ENCODE measurements at regions not wholly inside any gene's neighbourhood (a gene's known extent, or its start where the extent isn't known, plus 50 kb on each side); places are given as distances from the start of the nearest gene placed in this dataset.

DNA sequence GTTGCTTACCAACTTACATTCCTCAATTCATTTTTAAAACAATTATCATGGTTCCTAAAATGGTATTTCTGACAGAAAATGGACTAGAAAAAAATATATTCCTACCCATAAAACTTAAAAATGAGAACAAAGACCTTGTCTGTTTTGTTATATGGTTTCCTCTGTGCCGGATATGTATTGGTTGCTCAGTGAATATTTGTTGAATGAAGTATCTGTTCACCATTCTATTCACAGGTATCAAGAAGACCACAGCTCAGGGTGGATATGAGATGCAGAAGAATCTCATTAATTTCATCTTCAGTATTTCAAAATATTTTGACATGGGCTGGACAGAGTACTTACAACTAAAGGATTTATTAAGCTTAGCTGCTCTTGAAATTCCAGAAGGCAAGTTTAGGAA, 58.1 kb downstream of the TUSC7 start:
- Mint-ChIP-seq H3K36me3 (ENCODE audit: low read depth, unreplicated experiment) (no peaks in the 10 kb centered on the region), H3K9me3 (ENCODE audit: unreplicated experiment) (no peaks in the 10 kb centered on the region), H3K27me3 (ENCODE audit: unreplicated experiment) (no peaks in the 10 kb centered on the region), H3K27ac (ENCODE audit: unreplicated experiment) (no peak overlapping the region), H3K4me1 (ENCODE audit: unreplicated experiment) (no peaks in the 10 kb centered on the region), H3K4me3 (ENCODE audit: unreplicated experiment) (no peak overlapping the region)
- no peak for DNase-seq (ENCODE audit: low spot score)
- TF ChIP-seq, protein P1, sequence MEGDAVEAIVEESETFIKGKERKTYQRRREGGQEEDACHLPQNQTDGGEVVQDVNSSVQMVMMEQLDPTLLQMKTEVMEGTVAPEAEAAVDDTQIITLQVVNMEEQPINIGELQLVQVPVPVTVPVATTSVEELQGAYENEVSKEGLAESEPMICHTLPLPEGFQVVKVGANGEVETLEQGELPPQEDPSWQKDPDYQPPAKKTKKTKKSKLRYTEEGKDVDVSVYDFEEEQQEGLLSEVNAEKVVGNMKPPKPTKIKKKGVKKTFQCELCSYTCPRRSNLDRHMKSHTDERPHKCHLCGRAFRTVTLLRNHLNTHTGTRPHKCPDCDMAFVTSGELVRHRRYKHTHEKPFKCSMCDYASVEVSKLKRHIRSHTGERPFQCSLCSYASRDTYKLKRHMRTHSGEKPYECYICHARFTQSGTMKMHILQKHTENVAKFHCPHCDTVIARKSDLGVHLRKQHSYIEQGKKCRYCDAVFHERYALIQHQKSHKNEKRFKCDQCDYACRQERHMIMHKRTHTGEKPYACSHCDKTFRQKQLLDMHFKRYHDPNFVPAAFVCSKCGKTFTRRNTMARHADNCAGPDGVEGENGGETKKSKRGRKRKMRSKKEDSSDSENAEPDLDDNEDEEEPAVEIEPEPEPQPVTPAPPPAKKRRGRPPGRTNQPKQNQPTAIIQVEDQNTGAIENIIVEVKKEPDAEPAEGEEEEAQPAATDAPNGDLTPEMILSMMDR (IDR thresholded peaks at IDR 0.05; ENCODE audit: unreplicated experiment), result no peak

DNA sequence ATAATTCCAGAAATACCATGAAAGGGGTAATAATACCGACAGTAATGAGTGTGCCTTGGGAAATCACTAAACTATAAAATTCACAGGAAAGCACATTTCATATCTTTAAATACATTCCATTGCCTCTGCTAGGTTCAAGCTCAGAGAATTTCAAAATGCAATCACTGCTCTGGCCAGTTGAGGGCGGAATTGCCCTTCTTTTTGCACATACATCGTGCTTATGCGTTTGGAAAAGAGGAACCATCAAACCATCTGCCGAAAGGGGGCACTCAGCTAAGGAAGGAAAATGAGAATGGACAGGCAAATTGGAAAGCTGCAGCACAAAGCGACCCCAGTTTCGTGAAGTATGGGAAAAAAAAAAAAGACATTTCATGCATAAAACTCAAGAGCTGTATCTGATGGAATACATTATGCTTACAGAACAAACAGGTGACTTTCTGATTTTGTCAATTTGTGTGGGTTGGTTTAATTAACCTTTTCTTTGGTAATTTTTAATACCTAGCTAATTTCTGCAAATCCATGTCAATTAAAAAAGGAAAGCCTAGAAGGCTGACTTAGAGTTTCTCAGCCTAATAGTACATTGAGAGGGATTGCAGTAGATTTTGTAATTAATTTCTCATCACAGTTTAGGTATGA, 61.4 kb downstream of the TUSC7 start:
- Mint-ChIP-seq H3K27ac (ENCODE audit: unreplicated experiment) (no peak overlapping the region), H3K9me3 (ENCODE audit: unreplicated experiment) (no peaks in the 10 kb centered on the region), H3K4me1 (ENCODE audit: unreplicated experiment) (no peaks in the 10 kb centered on the region), H3K4me3 (ENCODE audit: unreplicated experiment) (no peak overlapping the region), H3K27me3 (ENCODE audit: unreplicated experiment) (no peaks in the 10 kb centered on the region), H3K36me3 (ENCODE audit: low read depth, unreplicated experiment) (no peaks in the 10 kb centered on the region)
- DNase-seq (ENCODE audit: low spot score), result peak; percentile 82
- TF ChIP-seq, protein P1 (IDR thresholded peaks at IDR 0.05; ENCODE audit: unreplicated experiment), result peak; percentile 88

DNA sequence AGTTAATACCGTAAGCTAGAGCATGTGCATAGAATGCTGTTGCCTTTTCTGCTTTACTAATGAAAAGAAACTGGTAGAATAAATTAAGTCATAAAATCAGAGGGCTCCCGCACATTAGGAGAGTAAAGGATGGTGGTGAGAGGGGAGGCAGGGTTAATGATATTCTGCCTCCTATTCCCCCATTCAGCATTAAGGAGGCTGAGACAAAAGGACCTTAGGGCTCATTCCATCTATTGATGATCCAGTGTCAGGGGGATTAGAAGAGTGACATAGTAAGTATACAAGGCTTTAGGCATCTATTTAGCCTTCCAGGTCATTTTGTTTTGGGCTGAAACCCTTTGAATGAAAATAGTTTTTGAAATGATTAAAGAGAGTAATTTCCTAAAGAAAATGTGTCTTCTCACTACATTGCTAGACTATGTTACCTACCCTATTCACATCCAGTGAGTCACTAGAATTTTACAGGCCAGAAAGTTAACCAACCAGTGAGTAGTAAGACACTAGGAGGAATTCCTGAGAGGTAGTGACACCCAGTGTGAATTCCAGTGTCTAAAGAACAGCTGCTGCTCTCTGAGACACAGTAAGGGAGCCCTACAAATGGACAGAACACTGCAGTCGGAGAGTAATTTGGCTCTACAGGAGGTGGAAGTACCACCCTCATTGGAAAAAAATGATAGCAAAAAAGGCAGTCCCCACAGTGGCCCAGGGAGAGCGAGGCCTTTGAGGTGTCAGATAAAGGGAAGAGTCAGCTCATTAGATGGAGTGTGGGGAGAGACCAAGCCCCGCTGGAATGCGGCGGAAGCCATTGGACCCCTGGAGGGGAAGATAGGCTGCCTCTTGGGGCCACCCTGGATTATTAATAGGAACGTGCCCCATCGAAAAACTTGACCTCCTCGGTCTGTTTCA, 67.6 kb downstream of the TUSC7 start:
- TF ChIP-seq, protein P1 (IDR thresholded peaks at IDR 0.05; ENCODE audit: unreplicated experiment), result no peak

DNA sequence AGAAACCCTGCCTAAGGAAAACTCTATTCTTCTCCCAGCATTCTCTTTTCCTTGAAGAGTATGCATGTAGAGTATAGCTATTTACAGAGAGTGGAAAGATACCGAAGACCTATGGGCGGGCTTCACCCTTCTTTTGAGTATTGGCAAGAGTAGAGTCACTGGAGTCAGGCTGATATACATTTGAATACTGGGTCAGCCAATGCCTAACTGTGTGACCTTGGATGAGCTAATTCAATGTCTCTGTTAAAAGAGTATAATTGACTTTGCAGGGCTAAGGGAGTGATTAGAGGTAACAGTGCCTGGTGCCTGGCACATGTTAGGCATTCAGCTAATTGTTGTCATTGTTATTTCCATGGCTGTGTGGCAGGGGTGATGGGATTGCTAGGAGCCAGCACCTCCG, 75.6 kb downstream of the TUSC7 start:
- TF ChIP-seq, protein P1 (IDR thresholded peaks at IDR 0.05; ENCODE audit: unreplicated experiment), result no peak
- no peak for DNase-seq (ENCODE audit: low spot score)
- no peak overlapping the region for H3K4me3 Mint-ChIP-seq (ENCODE audit: unreplicated experiment)
- H3K4me1 Mint-ChIP-seq (ENCODE audit: unreplicated experiment), result peaks cover 7% of the 10 kb centered on the region
- H3K27me3 Mint-ChIP-seq (ENCODE audit: unreplicated experiment), result peaks cover 2% of the 10 kb centered on the region
- H3K9me3 Mint-ChIP-seq (ENCODE audit: unreplicated experiment), result no peaks in the 10 kb centered on the region
- no peaks in the 10 kb centered on the region for H3K36me3 Mint-ChIP-seq (ENCODE audit: low read depth, unreplicated experiment)
- H3K27ac Mint-ChIP-seq (ENCODE audit: unreplicated experiment), result no peak overlapping the region

More for the DNA sequence above, 67.6 kb downstream of the TUSC7 start:
- H3K27me3 Mint-ChIP-seq (ENCODE audit: unreplicated experiment), result peaks cover 1% of the 10 kb centered on the region
- no peak for DNase-seq (ENCODE audit: low spot score)
- peaks cover 3% of the 10 kb centered on the region for H3K4me1 Mint-ChIP-seq (ENCODE audit: unreplicated experiment)
- H3K36me3 Mint-ChIP-seq (ENCODE audit: low read depth, unreplicated experiment), result no peaks in the 10 kb centered on the region
- H3K27ac Mint-ChIP-seq (ENCODE audit: unreplicated experiment), result no peak overlapping the region
- no peak overlapping the region for H3K4me3 Mint-ChIP-seq (ENCODE audit: unreplicated experiment)
- no peaks in the 10 kb centered on the region for H3K9me3 Mint-ChIP-seq (ENCODE audit: unreplicated experiment)

DNA sequence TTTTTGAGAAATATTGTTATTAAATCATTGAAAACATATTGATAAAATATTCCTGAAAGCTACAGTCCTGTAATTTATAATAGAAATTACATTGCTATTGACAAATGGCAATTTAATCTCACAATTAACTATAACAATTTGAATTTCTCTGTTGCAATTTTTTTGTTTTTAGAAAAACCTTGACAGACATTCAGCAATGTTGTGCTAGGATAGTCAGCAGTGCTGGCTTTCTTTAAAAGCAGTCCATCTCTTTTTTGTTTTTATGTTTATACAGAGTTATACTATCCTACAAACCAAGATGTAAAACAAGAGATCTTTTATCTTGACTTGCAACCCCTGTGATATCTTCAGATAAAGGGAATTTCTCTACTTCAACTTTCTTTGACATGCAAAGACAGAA, 93.1 kb downstream of the TUSC7 start:
- no peaks in the 10 kb centered on the region for H3K9me3 Mint-ChIP-seq (ENCODE audit: unreplicated experiment)
- no peak overlapping the region for H3K4me3 Mint-ChIP-seq (ENCODE audit: unreplicated experiment)
- TF ChIP-seq, protein P1 (IDR thresholded peaks at IDR 0.05; ENCODE audit: unreplicated experiment), result no peak
- no peak overlapping the region for H3K27ac Mint-ChIP-seq (ENCODE audit: unreplicated experiment)
- no peaks in the 10 kb centered on the region for H3K27me3 Mint-ChIP-seq (ENCODE audit: unreplicated experiment)
- H3K4me1 Mint-ChIP-seq (ENCODE audit: unreplicated experiment), result no peaks in the 10 kb centered on the region
- H3K36me3 Mint-ChIP-seq (ENCODE audit: low read depth, unreplicated experiment), result no peaks in the 10 kb centered on the region
- DNase-seq (ENCODE audit: low spot score), result no peak
